Fibroblast of peridontal ligament (primary cell): ENCODE measurements at regions not wholly inside any gene's neighbourhood (a gene's known extent, or its start where the extent isn't known, plus 50 kb on each side); places are given as distances from the start of the nearest gene placed in this dataset.

Source experiments
- DNase-seq: peaks from one replicate; pipeline ENCODE4 v3.0.0-alpha.2; 2010; ENCODE audit errors: extremely low read depth

- DNase-seq = no peak
These were observed 414.0 kb downstream of the NFIB start for GRCh38 chr9:13899924-13900323.

GRCh38 chr9:13898957-13899356, 415.0 kb downstream of the NFIB start:
- no peak for DNase-seq

- DNase-seq = no peak
These were observed 416.8 kb downstream of the NFIB start for GRCh38 chr9:13896922-13897835.

- DNase-seq = no peak
These were observed 417.9 kb downstream of the NFIB start for GRCh38 chr9:13896047-13896446.

- no peak for DNase-seq
These were observed 428.7 kb downstream of the NFIB start for GRCh38 chr9:13885258-13885657.

GRCh38 chr9:13879981-13880380, 434.0 kb downstream of the NFIB start:
- DNase-seq = no peak

- no peak for DNase-seq
These were observed 434.9 kb downstream of the NFIB start for GRCh38 chr9:13879011-13879410.

- no peak for DNase-seq
These were observed 435.7 kb downstream of the NFIB start for GRCh38 chr9:13878241-13878711.

- no peak for DNase-seq
These were observed 437.2 kb downstream of the NFIB start for GRCh38 chr9:13876741-13877140.

- no peak for DNase-seq
These were observed 440.7 kb downstream of the NFIB start for GRCh38 chr9:13873203-13873602.

GRCh38 chr9:13868336-13868735, 445.6 kb downstream of the NFIB start:
- no peak for DNase-seq

- no peak for DNase-seq
These were observed 448.1 kb downstream of the NFIB start for GRCh38 chr9:13865869-13866268.

- DNase-seq = no peak
These were observed 450.8 kb downstream of the NFIB start for GRCh38 chr9:13863112-13863511.

- DNase-seq = no peak
These were observed 451.3 kb downstream of the NFIB start for GRCh38 chr9:13862654-13863053.

- DNase-seq = no peak
These were observed 452.8 kb downstream of the NFIB start for GRCh38 chr9:13860946-13861640.

GRCh38 chr9:13860019-13860418, 453.9 kb downstream of the NFIB start:
- peak; percentile 8 for DNase-seq

GRCh38 chr9:13857521-13857920, 456.4 kb downstream of the NFIB start:
- DNase-seq = peak; percentile 1

- no peak for DNase-seq
These were observed 466.7 kb downstream of the NFIB start for GRCh38 chr9:13847270-13847669.

- DNase-seq = peak; percentile 26
These were observed 468.5 kb downstream of the NFIB start for GRCh38 chr9:13845460-13845859.

GRCh38 chr9:13841746-13842462, 472.0 kb downstream of the NFIB start:
- no peak for DNase-seq

GRCh38 chr9:13832446-13832845, 481.5 kb downstream of the NFIB start:
- no peak for DNase-seq

GRCh38 chr9:13823026-13823425, 490.9 kb downstream of the NFIB start:
- peak; percentile 33 for DNase-seq
